Ammon's horn (tissue), 1 donor: ENCODE measurements at regions not wholly inside any gene's neighbourhood (a gene's known extent, or its start where the extent isn't known, plus 50 kb on each side); places are given as distances from the start of the nearest gene placed in this dataset.

ENCODE experiments used
- DNase-seq: peaks from one replicate; pipeline ENCODE4 v3.0.0-alpha.2; 2016; ENCODE audit warnings: low spot score

- DNase-seq: peak; percentile 23
Observed at GRCh38 chr2:144703852-144704708, 184.2 kb upstream of the ZEB2 start.

- peak; percentile 52 for DNase-seq
Observed at GRCh38 chr2:144702051-144702450, 182.1 kb upstream of the ZEB2 start.

- DNase-seq: no peak
Observed at GRCh38 chr2:144701259-144701658, 181.3 kb upstream of the ZEB2 start.

- no peak for DNase-seq
Observed at GRCh38 chr2:144698156-144698555, 178.2 kb upstream of the ZEB2 start.

- DNase-seq: no peak
Observed at GRCh38 chr2:144695657-144696056, 175.7 kb upstream of the ZEB2 start.

- no peak for DNase-seq
Observed at GRCh38 chr2:144694456-144694855, 174.5 kb upstream of the ZEB2 start.

- DNase-seq: no peak
Observed at GRCh38 chr2:144693179-144693578, 173.3 kb upstream of the ZEB2 start.

GRCh38 chr2:144692661-144693060 is 172.7 kb upstream of the ZEB2 start:
- DNase-seq: no peak

GRCh38 chr2:144690771-144691170 is 170.9 kb upstream of the ZEB2 start:
- DNase-seq: no peak

- peak; percentile 30 for DNase-seq
Observed at GRCh38 chr2:144686518-144687215, 166.7 kb upstream of the ZEB2 start.

GRCh38 chr2:144683966-144684365 is 164.0 kb upstream of the ZEB2 start:
- DNase-seq: no peak

- DNase-seq: no peak
Observed at GRCh38 chr2:144683107-144683753, 163.3 kb upstream of the ZEB2 start.

GRCh38 chr2:144682248-144682647 is 162.3 kb upstream of the ZEB2 start:
- DNase-seq: no peak

- no peak for DNase-seq
Observed at GRCh38 chr2:144681389-144681788, 161.5 kb upstream of the ZEB2 start.

- no peak for DNase-seq
Observed at GRCh38 chr2:144679942-144680341, 160.0 kb upstream of the ZEB2 start.

GRCh38 chr2:144678736-144679135 is 158.8 kb upstream of the ZEB2 start:
- no peak for DNase-seq

GRCh38 chr2:144675731-144676130 is 155.8 kb upstream of the ZEB2 start:
- DNase-seq: no peak

- DNase-seq: no peak
Observed at GRCh38 chr2:144675331-144675730, 155.4 kb upstream of the ZEB2 start.

- no peak for DNase-seq
Observed at GRCh38 chr2:144674071-144674470, 154.2 kb upstream of the ZEB2 start.

- DNase-seq: no peak
Observed at GRCh38 chr2:144673456-144673855, 153.5 kb upstream of the ZEB2 start.

GRCh38 chr2:144671695-144672455 is 152.0 kb upstream of the ZEB2 start:
- no peak for DNase-seq

GRCh38 chr2:144670738-144671137 is 150.8 kb upstream of the ZEB2 start:
- no peak for DNase-seq
